Activated B cell treated with CpG ODN at 0.5 μM for 24 hours (primary cell): ENCODE measurements at regions not wholly inside any gene's neighbourhood (a gene's known extent, or its start where the extent isn't known, plus 50 kb on each side); places are given as distances from the start of the nearest gene placed in this dataset.

Experiments
- ATAC-seq: fragments of 200-7000 bp; cut with Tn5 transposase; one replicate; pipeline ENCODE4 v1.10.0; 2021; ENCODE audit warnings: low read depth, mild to moderate bottlenecking, moderate library complexity
- CTCF ChIA-PET: fragments of 350-600 bp; sonication (Branson Sonifier 250); formaldehyde crosslinking; loops from one replicate; lab custom pipeline; 2021; ENCODE audit warnings: antibody characterized with exemption; lab: Charles Lee
- POLR2A ChIA-PET: fragments of 350-600 bp; sonication (Branson Sonifier 250); formaldehyde crosslinking; loops from one replicate; lab custom pipeline; 2021; ENCODE audit warnings: antibody characterized with exemption; lab: Charles Lee
- DNase-seq: peaks from one replicate; pipeline ENCODE4 v3.0.0; 2022
- H3K27ac Mint-ChIP-seq: one replicate; pipeline ENCODE4 v1.8.0; 2020; ENCODE audit warnings: mixed read lengths
- H3K27me3 Mint-ChIP-seq: one replicate; pipeline ENCODE4 v1.8.0; 2021; ENCODE audit warnings: mixed read lengths
- H3K36me3 Mint-ChIP-seq: one replicate; pipeline ENCODE4 v1.8.0; 2021; ENCODE audit warnings: low read depth, mixed read lengths
- H3K4me1 Mint-ChIP-seq: one replicate; pipeline ENCODE4 v1.8.0; 2021; ENCODE audit warnings: mixed read lengths
- H3K4me3 Mint-ChIP-seq: one replicate; pipeline ENCODE4 v1.8.0; 2020; ENCODE audit warnings: mild to moderate bottlenecking, mixed read lengths
- H3K9me3 Mint-ChIP-seq: one replicate; pipeline ENCODE4 v1.8.0; 2020; ENCODE audit warnings: mixed read lengths
- intact Hi-C: fragments of 100-400 bp; cut with micrococcal nuclease; formaldehyde crosslinking; loops from one replicate; pipeline ENCODE4 v1.15.1; 2024
- TF ChIP-seq, protein P1 (sequence below): fragments of 200-600 bp; IDR thresholded peaks from one replicate; pipeline ENCODE4 v1.8.0; 2022; ENCODE audit warnings: antibody characterized with exemption, mild to moderate bottlenecking

DNA sequence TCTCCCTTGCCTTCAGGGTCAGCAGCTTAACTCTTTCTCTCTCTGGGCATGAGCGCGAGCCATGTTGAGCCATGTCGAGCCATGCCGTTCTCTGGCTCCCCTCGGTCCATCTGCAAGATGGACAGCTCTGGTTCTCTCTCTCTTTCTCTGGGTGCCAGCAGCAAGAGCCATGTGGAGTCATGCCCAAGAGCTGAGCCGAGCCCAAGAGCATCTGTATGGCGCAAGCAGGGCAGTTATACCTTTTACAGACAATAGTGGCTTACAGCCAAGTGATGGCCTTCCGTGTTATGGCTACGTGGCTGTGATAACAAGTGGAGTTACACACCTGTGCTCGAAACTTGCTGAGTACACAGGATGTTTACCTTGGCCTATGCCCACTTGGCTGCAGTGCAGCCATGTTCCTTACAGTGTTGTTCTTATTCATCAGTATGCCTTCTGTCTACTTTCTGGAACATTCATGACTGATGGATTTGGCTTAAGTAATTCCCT is 327.7 kb downstream of the GLRX3 start:
- TF ChIP-seq, protein P1, sequence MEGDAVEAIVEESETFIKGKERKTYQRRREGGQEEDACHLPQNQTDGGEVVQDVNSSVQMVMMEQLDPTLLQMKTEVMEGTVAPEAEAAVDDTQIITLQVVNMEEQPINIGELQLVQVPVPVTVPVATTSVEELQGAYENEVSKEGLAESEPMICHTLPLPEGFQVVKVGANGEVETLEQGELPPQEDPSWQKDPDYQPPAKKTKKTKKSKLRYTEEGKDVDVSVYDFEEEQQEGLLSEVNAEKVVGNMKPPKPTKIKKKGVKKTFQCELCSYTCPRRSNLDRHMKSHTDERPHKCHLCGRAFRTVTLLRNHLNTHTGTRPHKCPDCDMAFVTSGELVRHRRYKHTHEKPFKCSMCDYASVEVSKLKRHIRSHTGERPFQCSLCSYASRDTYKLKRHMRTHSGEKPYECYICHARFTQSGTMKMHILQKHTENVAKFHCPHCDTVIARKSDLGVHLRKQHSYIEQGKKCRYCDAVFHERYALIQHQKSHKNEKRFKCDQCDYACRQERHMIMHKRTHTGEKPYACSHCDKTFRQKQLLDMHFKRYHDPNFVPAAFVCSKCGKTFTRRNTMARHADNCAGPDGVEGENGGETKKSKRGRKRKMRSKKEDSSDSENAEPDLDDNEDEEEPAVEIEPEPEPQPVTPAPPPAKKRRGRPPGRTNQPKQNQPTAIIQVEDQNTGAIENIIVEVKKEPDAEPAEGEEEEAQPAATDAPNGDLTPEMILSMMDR, result no peak
- CTCF ChIA-PET, result no interaction called here
- Mint-ChIP-seq H3K36me3 (no peaks in the 10 kb centered on the region), H3K4me3 (no peak overlapping the region), H3K27me3 (no peaks in the 10 kb centered on the region), H3K4me1 (no peaks in the 10 kb centered on the region), H3K27ac (no peak overlapping the region), H3K9me3 (peaks cover 15% of the 10 kb centered on the region)
- POLR2A ChIA-PET, result no interaction called here
- intact Hi-C loops, result no loop called here
- DNase-seq, result no peak
- no peak for ATAC-seq

DNA sequence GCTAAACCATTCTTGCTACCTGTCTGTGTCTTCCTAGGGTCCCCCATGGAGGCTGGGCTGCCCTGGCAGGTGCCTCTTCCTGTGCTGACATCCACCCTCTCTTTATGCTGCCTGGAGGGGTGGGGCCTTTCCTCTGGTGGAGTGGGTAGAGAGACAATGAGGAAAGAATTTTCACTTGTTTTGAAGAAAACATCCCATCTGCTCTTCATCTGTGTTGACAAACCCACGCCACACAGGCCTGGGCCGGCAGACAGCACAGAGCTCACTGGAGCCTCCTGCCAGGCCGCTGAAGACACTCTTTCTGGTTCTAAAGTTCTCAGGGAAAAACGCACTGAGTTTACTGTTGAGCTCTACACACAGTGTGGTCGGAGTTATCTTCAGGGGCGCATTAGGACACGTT is 328.2 kb downstream of the GLRX3 start:
- DNase-seq, result no peak
- intact Hi-C loops, result no loop called here

DNA sequence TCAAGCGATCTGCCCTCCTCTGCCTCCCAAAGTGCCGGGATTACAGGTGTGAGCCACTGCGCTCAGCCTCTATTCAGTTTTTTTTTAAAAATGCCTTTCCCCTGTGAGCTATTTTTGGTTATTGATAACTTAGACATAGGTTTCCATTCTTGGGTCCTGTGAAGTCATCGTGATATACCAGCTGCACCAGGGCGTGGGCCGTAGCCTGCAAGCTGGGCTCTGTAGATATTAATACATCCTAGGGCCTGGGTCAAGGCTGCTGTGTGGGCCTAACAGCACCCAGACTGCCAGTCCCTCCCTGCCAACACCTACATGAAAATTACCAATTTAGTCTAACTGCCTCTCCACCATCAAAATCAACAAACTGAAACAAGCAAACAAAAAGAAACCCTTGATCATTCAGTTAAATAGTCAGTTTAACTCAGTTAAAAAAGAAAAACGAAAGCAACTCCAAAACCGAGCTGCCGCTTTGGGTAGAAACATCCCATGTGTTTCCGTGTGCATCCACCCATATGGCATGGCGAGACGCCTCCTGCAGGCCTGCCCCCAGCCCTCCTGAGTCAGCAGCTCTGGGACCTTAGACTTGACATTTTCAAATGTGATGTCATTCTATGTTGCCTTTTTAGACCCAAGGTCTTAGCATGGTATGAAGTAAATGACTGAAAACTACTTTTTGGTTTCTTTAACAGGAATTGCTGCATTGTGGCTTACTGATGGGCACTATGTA is 330.2 kb downstream of the GLRX3 start:
- Mint-ChIP-seq H3K4me3 (no peak overlapping the region), H3K36me3 (no peaks in the 10 kb centered on the region), H3K27me3 (no peaks in the 10 kb centered on the region), H3K4me1 (no peaks in the 10 kb centered on the region), H3K9me3 (peaks cover 23% of the 10 kb centered on the region), H3K27ac (no peak overlapping the region)
- ATAC-seq, result no peak
- CTCF ChIA-PET, result no interaction called here
- intact Hi-C loops, result no loop called here
- POLR2A ChIA-PET, result no interaction called here
- TF ChIP-seq, protein P1, result no peak
- no peak for DNase-seq

More for the DNA sequence above, 328.2 kb downstream of the GLRX3 start:
- TF ChIP-seq, protein P1, result no peak
- H3K27ac Mint-ChIP-seq, result no peak overlapping the region
- H3K4me1 Mint-ChIP-seq, result no peaks in the 10 kb centered on the region
- ChIA-PET CTCF (no interaction called here), POLR2A (no interaction called here)
- H3K36me3 Mint-ChIP-seq, result no peaks in the 10 kb centered on the region
- peaks cover 20% of the 10 kb centered on the region for H3K9me3 Mint-ChIP-seq
- H3K27me3 Mint-ChIP-seq, result no peaks in the 10 kb centered on the region
- ATAC-seq, result no peak
- H3K4me3 Mint-ChIP-seq, result no peak overlapping the region

DNA sequence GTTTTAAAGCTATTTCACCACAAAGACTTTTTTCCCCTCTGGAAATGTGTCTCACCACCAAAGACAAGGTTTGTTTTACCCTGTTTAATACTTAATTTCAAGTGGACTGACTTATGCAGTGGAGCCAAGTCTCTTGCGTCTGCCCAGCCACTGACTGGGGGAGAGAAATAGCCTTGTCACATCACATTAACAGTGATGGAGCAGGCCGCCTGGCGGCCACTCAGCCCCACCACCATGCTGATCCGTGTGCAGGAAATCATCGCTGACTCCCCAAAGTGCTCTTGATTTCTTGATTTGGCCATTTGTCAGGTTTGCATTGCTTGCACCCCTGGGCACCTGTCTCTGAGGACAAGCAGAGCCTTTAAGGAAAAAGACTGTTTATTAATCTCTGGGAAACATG is 334.1 kb downstream of the GLRX3 start:
- Mint-ChIP-seq H3K9me3 (peaks cover 23% of the 10 kb centered on the region), H3K27ac (no peak overlapping the region), H3K36me3 (no peaks in the 10 kb centered on the region), H3K27me3 (no peaks in the 10 kb centered on the region), H3K4me1 (no peaks in the 10 kb centered on the region), H3K4me3 (no peak overlapping the region)
- ATAC-seq (no peak), DNase-seq (no peak)
- intact Hi-C loops, result no loop called here
- ChIA-PET POLR2A (no interaction called here), CTCF (no interaction called here)
- TF ChIP-seq, protein P1, result no peak

DNA sequence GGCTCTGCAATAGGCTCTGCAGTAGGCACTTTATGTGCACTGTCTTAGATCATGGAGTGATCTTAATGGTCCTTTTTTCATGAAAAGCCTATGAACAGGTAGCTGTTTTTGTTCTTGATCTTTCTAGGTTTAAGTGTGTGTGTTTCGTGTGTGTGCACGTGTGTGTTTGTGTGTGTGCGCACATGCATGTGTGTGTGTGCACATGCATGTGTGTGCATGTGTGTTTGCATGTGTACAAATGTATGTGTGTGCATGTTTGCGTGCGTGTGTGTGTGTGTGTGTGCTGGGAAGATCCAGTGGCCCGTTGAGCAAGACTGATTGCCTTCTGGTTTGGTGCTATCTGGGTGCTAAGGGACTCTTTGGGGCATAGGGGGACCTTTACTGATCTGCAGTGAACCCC is 334.8 kb downstream of the GLRX3 start:
- no peak overlapping the region for H3K4me3 Mint-ChIP-seq
- no peak overlapping the region for H3K27ac Mint-ChIP-seq
- peaks cover 23% of the 10 kb centered on the region for H3K9me3 Mint-ChIP-seq
- no peak for DNase-seq
- no peaks in the 10 kb centered on the region for H3K36me3 Mint-ChIP-seq
- no peaks in the 10 kb centered on the region for H3K4me1 Mint-ChIP-seq
- intact Hi-C loops, result no loop called here
- ChIA-PET CTCF (no interaction called here), POLR2A (no interaction called here)
- H3K27me3 Mint-ChIP-seq, result no peaks in the 10 kb centered on the region
- TF ChIP-seq, protein P1, result no peak
- no peak for ATAC-seq
